ENCODE measurements at regions not wholly inside any gene's neighbourhood (a gene's known extent, or its start where the extent isn't known, plus 50 kb on each side); places are given as distances from the start of the nearest gene placed in this dataset.
A peak's percentile ranks its signal among the peaks of the same experiment; 100 is the strongest.
"Not testable (repeated sequence)": the region's sequence is repeated elsewhere in the genome, so short reads cannot be mapped to it uniquely, and the experiment has no call there.

- not testable (repeated sequence) for DNase-seq
These were observed 129.2 kb downstream of the KBTBD2 start for GRCh38 chr7:32762206-32762924.

- no peak for DNase-seq
These were observed 129.9 kb downstream of the KBTBD2 start for GRCh38 chr7:32761451-32762205.

- DNase-seq = not testable (repeated sequence)
These were observed 130.8 kb downstream of the KBTBD2 start for GRCh38 chr7:32760755-32761154.

- DNase-seq = not testable (repeated sequence)
These were observed 131.7 kb downstream of the KBTBD2 start for GRCh38 chr7:32759859-32760258.

GRCh38 chr7:32753872-32754271 lies 137.7 kb downstream of the KBTBD2 start:
- not testable (repeated sequence) for DNase-seq

GRCh38 chr7:32748337-32748736 lies 143.2 kb downstream of the KBTBD2 start:
- not testable (repeated sequence) for DNase-seq

GRCh38 chr7:32747443-32748148 lies 144.0 kb downstream of the KBTBD2 start:
- not testable (repeated sequence) for DNase-seq

GRCh38 chr7:32741853-32742476 lies 149.6 kb downstream of the KBTBD2 start:
- DNase-seq = not testable (repeated sequence)

GRCh38 chr7:32739749-32740148 lies 151.8 kb downstream of the KBTBD2 start:
- not testable (repeated sequence) for DNase-seq

- not testable (repeated sequence) for DNase-seq
These were observed 153.2 kb downstream of the KBTBD2 start for GRCh38 chr7:32738390-32738789.

GRCh38 chr7:32732767-32733166 lies 158.8 kb downstream of the KBTBD2 start:
- not testable (repeated sequence) for DNase-seq

GRCh38 chr7:32729335-32729675 lies 162.3 kb downstream of the KBTBD2 start:
- DNase-seq = not testable (repeated sequence)

- DNase-seq = peak; percentile 13 to 21
These were observed 162.9 kb downstream of the KBTBD2 start for GRCh38 chr7:32728412-32729334.

GRCh38 chr7:32727483-32728411 lies 163.8 kb downstream of the KBTBD2 start:
- DNase-seq = peak in 1 of 2 donors; percentile 10

- not testable (repeated sequence) for DNase-seq
These were observed 168.7 kb downstream of the KBTBD2 start for GRCh38 chr7:32722837-32723236.

GRCh38 chr7:32694182-32694581 lies 197.4 kb downstream of the KBTBD2 start:
- no peak for DNase-seq

GRCh38 chr7:32691965-32692815 lies 196.9 kb downstream of the AVL9 start:
- DNase-seq = peak; percentile 13 to 33

GRCh38 chr7:32688092-32688491 lies 192.8 kb downstream of the AVL9 start:
- not testable (repeated sequence) for DNase-seq

- DNase-seq = no peak
These were observed 185.9 kb downstream of the AVL9 start for GRCh38 chr7:32681174-32681518.
